SK-N-SH (cell line): ENCODE measurements at regions not wholly inside any gene's neighbourhood (a gene's known extent, or its start where the extent isn't known, plus 50 kb on each side); places are given as distances from the start of the nearest gene placed in this dataset.

Experiments used
- CTCF ChIA-PET: fragments of 300-600, 350-600 bp; formaldehyde crosslinking; extraction: SDS; loops from one replicate; lab custom pipeline; 2021; lab: Yijun Ruan, JAX
- POLR2A ChIA-PET: fragments of 350-600 bp; sonication (Branson Sonifier 250); formaldehyde crosslinking; extraction: SDS; loops from one replicate; lab custom pipeline; 2020; ENCODE audit warnings: antibody characterized with exemption, inconsistent platforms; lab: Yijun Ruan, JAX
- DNase-seq: peaks from one replicate; pipeline ENCODE4 v3.0.0; 2012
- H2AFZ ChIP-seq: fragments of 200-600 bp; sonication (generic); 2 replicates; pipeline ENCODE4 v1.8.1; 2016; ENCODE audit warnings: antibody characterized with exemption, mild to moderate bottlenecking, low read depth
- H3F3A ChIP-seq: fragments of 200-600 bp; sonication (generic); replicated peaks from 2 replicates; pipeline ENCODE3; 2016; ENCODE audit warnings: antibody characterized with exemption, mild to moderate bottlenecking; ENCODE audit not compliant: insufficient read depth
- H3K27ac ChIP-seq, 2 experiments: fragments of 200-500 bp in 1 of 2; fragments of 200-600 bp in 1 of 2; sonication (Bioruptor generic) in 1 of 2; sonication (generic), shearing (Covaris generic) in 1 of 2; 2 replicates each; pipeline versions ENCODE4 v1.5.1 to v1.6.1; 2014 to 2016; ENCODE audit warnings: low read depth in 2 of 2, inconsistent platforms in 1 of 2, low read length in 1 of 2, mild to moderate bottlenecking in 1 of 2, mixed read lengths in 1 of 2
- H3K27me3 ChIP-seq: fragments of 200-600 bp; sonication (generic), shearing (Covaris generic); 2 replicates; pipeline ENCODE4 v1.6.1; 2016; ENCODE audit warnings: mixed run types; ENCODE audit not compliant: insufficient read depth
- H3K36me3 ChIP-seq, 2 experiments: fragments of 200-500 bp in 1 of 2; fragments of 200-600 bp in 1 of 2; sonication (Bioruptor generic) in 1 of 2; sonication (generic) in 1 of 2; replicated peaks in 1 of 2; 2 replicates each; pipeline versions ENCODE3 to v1.5.1; 2014 to 2016; ENCODE audit warnings: low read length in 1 of 2, mild to moderate bottlenecking in 1 of 2; ENCODE audit not compliant: insufficient read depth in 2 of 2, control insufficient read depth in 1 of 2
- H3K4me1 ChIP-seq, 2 experiments: fragments of 200-500 bp in 1 of 2; fragments of 200-600 bp in 1 of 2; sonication (Bioruptor generic) in 1 of 2; sonication (generic), shearing (Covaris generic) in 1 of 2; 2 replicates each; pipeline versions ENCODE4 v1.5.1 to v1.6.1; 2014 to 2016; ENCODE audit warnings: low read depth in 1 of 2, low read length in 1 of 2, mixed run types in 1 of 2; ENCODE audit not compliant: insufficient read depth in 2 of 2, control insufficient read depth in 1 of 2
- H3K4me2 ChIP-seq: fragments of 200-600 bp; sonication (generic), shearing (Covaris generic); 2 replicates; pipeline ENCODE4 v1.6.1; 2017; ENCODE audit warnings: mixed run types
- H3K4me3 ChIP-seq, 2 experiments: fragments of 200-500 bp in 1 of 2; fragments of 200-600 bp in 1 of 2; sonication (Bioruptor generic) in 1 of 2; sonication (generic), shearing (Covaris generic) in 1 of 2; 2 replicates each; pipeline versions ENCODE4 v1.5.1 to v1.8.1; 2014 to 2016; ENCODE audit warnings: low read depth in 2 of 2, inconsistent platforms in 1 of 2, low read length in 1 of 2, mild to moderate bottlenecking in 1 of 2, mixed read lengths in 1 of 2, moderate library complexity in 1 of 2
- H3K79me2 ChIP-seq: fragments of 200-600 bp; sonication (generic); 2 replicates; pipeline ENCODE4 v1.8.1; 2017; ENCODE audit warnings: mild to moderate bottlenecking; ENCODE audit not compliant: insufficient read depth
- H3K9ac ChIP-seq: fragments of 200-600 bp; sonication (generic); 2 replicates; pipeline ENCODE4 v1.6.1; 2017; ENCODE audit warnings: mixed run types
- H3K9me2 ChIP-seq: fragments of 200-600 bp; sonication (generic); 2 replicates; pipeline ENCODE4 v1.6.1; 2017; ENCODE audit warnings: mixed run types
- H3K9me3 ChIP-seq: fragments of 200-600 bp; sonication (generic); 2 replicates; pipeline ENCODE4 v1.6.1; 2017; ENCODE audit warnings: mixed run types, mild to moderate bottlenecking, moderate library complexity
- H4K20me1 ChIP-seq: fragments of 200-600 bp; sonication (generic); 2 replicates; pipeline ENCODE4 v1.6.1; 2017; ENCODE audit warnings: mild to moderate bottlenecking, mixed run types; ENCODE audit not compliant: insufficient read depth
- CHD2 ChIP-seq: fragments of 150-350 bp; IDR thresholded peaks from 2 replicates; pipeline ENCODE4 v1.6.1; 2018; ENCODE audit warnings: low read length; ENCODE audit not compliant: partially characterized antibody
- FOSL2 ChIP-seq: IDR thresholded peaks from 2 replicates; pipeline ENCODE4 v1.4.0; 2012; ENCODE audit warnings: low read depth, mild to moderate bottlenecking, moderate library complexity, borderline replicate concordance
- FOXJ3 ChIP-seq: sonication (generic); formaldehyde crosslinking; IDR thresholded peaks from 2 replicates; pipeline ENCODE4 v1.5.1; 2020; ENCODE audit warnings: mild to moderate bottlenecking, missing genetic modification reagents
- JUND ChIP-seq: IDR thresholded peaks from 2 replicates; pipeline ENCODE4 v1.4.0; 2012
- MAX ChIP-seq: IDR thresholded peaks from 2 replicates; pipeline ENCODE4 v1.4.0; 2012; ENCODE audit warnings: low read depth
- MEF2A ChIP-seq: IDR thresholded peaks from 2 replicates; pipeline ENCODE4 v1.4.0; 2012; ENCODE audit warnings: low read depth, borderline replicate concordance
- NFIC ChIP-seq: IDR thresholded peaks from 2 replicates; pipeline ENCODE4 v1.4.0; 2012; ENCODE audit warnings: borderline replicate concordance
- NRF1 ChIP-seq: IDR thresholded peaks from 2 replicates; pipeline ENCODE4 v1.6.1; 2012; ENCODE audit warnings: low read depth, mild to moderate bottlenecking, low read length
- POLR2AphosphoS5 ChIP-seq: IDR thresholded peaks from 2 replicates; pipeline ENCODE4 v1.6.1; 2012; ENCODE audit warnings: low read depth, low read length
- REST ChIP-seq: IDR thresholded peaks from 2 replicates; pipeline ENCODE4 v1.6.1; 2012; ENCODE audit warnings: mild to moderate bottlenecking, low read depth, low read length, moderate library complexity
- RXRA ChIP-seq: IDR thresholded peaks from 2 replicates; pipeline ENCODE4 v1.4.0; 2012; ENCODE audit warnings: low read depth, mild to moderate bottlenecking, borderline replicate concordance
- USF1 ChIP-seq: IDR thresholded peaks from 2 replicates; pipeline ENCODE4 v1.4.0; 2012; ENCODE audit warnings: low read depth, borderline replicate concordance
- WGBS: methylation state at CpG from one replicate; pipeline ENCODE4 v1.1.6; 2017; ENCODE audit warnings: low lambda C conversion rate; 5-methylcytosine and 5-hydroxymethylcytosine counted together

- CTCF ChIA-PET, result no interaction called here
Measured at GRCh38 chr6:55017555-55018300, 156.6 kb upstream of the HCRTR2 start.

More at GRCh38 chr6:55017555-55018300, 156.6 kb upstream of the HCRTR2 start:
- Histone ChIP-seq H3K4me2 (no peak overlapping the region), H3K4me1 (no peaks in the 10 kb centered on the region), H3K4me3 (no peak overlapping the region), H2AFZ (no peak overlapping the region)
- DNase-seq, result no peak
- POLR2A ChIA-PET, result no interaction called here
- TF ChIP-seq MEF2A, result no peak
- no peak for TF ChIP-seq FOSL2
- TF ChIP-seq REST, result no peak
- no peak for TF ChIP-seq CHD2
- no peak for TF ChIP-seq FOXJ3 (CRISPR knock-in tag)
- no peak for TF ChIP-seq USF1
- no peak for TF ChIP-seq MAX
- TF ChIP-seq JUND, result no peak
- TF ChIP-seq NFIC, result no peak
- TF ChIP-seq RXRA, result no peak
- TF ChIP-seq POLR2AphosphoS5, result no peak
- no peak for TF ChIP-seq NRF1
- TF ChIP-seq, all 33 proteins: peak for 0
- H3K27ac ChIP-seq, result no peak overlapping the region
- H3K9me3 ChIP-seq, result no peaks in the 10 kb centered on the region
- H3K36me3 ChIP-seq, result no peaks in the 10 kb centered on the region
- no peaks in the 10 kb centered on the region for H3K27me3 ChIP-seq
- H3F3A ChIP-seq, result no peaks in the 10 kb centered on the region
- no peaks in the 10 kb centered on the region for H3K9me2 ChIP-seq
- WGBS, result 0% methylated on average over 1 of the region's 1 CpG
- H4K20me1 ChIP-seq, result no peaks in the 10 kb centered on the region
- no peak overlapping the region for H3K9ac ChIP-seq
- H3K79me2 ChIP-seq, result no peaks in the 10 kb centered on the region
